OCI-LY3 (cell line): ENCODE measurements at regions not wholly inside any gene's neighbourhood (a gene's known extent, or its start where the extent isn't known, plus 50 kb on each side); places are given as distances from the start of the nearest gene placed in this dataset.

Source experiments
- H2AFZ ChIP-seq: fragments of 200-600, 300-600 bp; shearing (Covaris generic); 2 replicates; pipeline ENCODE4 v1.6.0; 2014; ENCODE audit warnings: antibody characterized with exemption, low read depth, low read length
- H3K27ac ChIP-seq: fragments of 200-600, 300-600 bp; sonication (generic); 2 replicates; pipeline ENCODE4 v1.5.1; 2014; ENCODE audit warnings: mild to moderate bottlenecking, low read length, moderate library complexity, mixed read lengths
- H3K27me3 ChIP-seq: fragments of 200-600, 300-600 bp; sonication (generic); 2 replicates; pipeline ENCODE4 v1.6.1; 2014; ENCODE audit warnings: low read depth, low read length, mixed read lengths
- H3K36me3 ChIP-seq: fragments of 200-600, 300-600 bp; sonication (generic); replicated peaks from 2 replicates; pipeline ENCODE3; 2014; ENCODE audit warnings: low read depth, low read length, mixed read lengths
- H3K4me1 ChIP-seq: fragments of 300-600, 200-600 bp; sonication (generic); 2 replicates; pipeline ENCODE4 v1.6.1; 2014; ENCODE audit warnings: low read length, mixed read lengths
- H3K4me2 ChIP-seq: fragments of 200-600, 300-600 bp; sonication (generic); 2 replicates; pipeline ENCODE4 v1.6.1; 2014; ENCODE audit warnings: low read length, mixed read lengths
- H3K4me3 ChIP-seq: fragments of 300-600, 200-600 bp; sonication (generic); 2 replicates; pipeline ENCODE4 v1.5.1; 2014; ENCODE audit warnings: antibody characterized with exemption, mild to moderate bottlenecking, low read length, moderate library complexity
- H3K79me2 ChIP-seq: fragments of 300-600, 200-600 bp; shearing (Covaris generic); 2 replicates; pipeline ENCODE4 v1.6.1; 2014; ENCODE audit warnings: mild to moderate bottlenecking, low read length, mixed read lengths
- H3K9ac ChIP-seq: fragments of 300-600, 200-600 bp; shearing (Covaris generic); 2 replicates; pipeline ENCODE4 v1.6.0; 2014; ENCODE audit warnings: mild to moderate bottlenecking, low read length, moderate library complexity
- H3K9me3 ChIP-seq: fragments of 200-600, 300-600 bp; shearing (Covaris generic); 2 replicates; pipeline ENCODE4 v1.6.1; 2014; ENCODE audit warnings: low read length, mixed read lengths; ENCODE audit not compliant: insufficient read depth
- H4K20me1 ChIP-seq: fragments of 200-600, 300-600 bp; sonication (generic); 2 replicates; pipeline ENCODE4 v1.6.1; 2016; ENCODE audit warnings: low read length, mixed read lengths; ENCODE audit not compliant: insufficient read depth
- EZH2phosphoT487 ChIP-seq: fragments of 200-600 bp; shearing (Covaris generic); IDR thresholded peaks from 2 replicates; pipeline ENCODE4 v1.6.1; 2018; ENCODE audit warnings: antibody characterized with exemption, mixed run types, low read depth
- TF ChIP-seq, protein P1 (sequence below): fragments of 200-600, 300-600 bp; sonication (generic); IDR thresholded peaks from 2 replicates; pipeline ENCODE4 v1.5.1; 2014; ENCODE audit warnings: antibody characterized with exemption, low read length, low read depth

DNA sequence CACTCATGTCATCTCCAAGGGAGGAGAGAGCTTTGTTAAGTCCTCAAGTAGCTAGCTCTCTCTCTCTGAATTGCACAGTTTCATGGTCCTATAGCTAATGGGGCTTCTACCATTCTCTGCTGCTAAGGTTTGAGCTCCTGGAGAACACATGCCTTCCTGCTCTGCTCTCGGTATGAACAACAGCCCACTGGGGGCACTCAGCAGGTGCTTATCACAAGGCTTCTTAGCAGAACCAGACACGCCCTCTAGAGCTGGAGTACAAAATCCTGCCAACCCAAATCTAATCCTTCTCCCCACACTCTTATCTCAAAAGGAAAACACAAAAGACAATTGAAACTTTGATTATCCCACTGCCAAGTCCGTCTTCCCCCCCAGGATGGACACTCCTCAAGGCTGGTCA is 176.5 kb downstream of the HS3ST1 start:
- Histone ChIP-seq H3K27ac (no peak overlapping the region), H3K4me2 (peak overlapping the region; percentile 18), H3K27me3 (no peaks in the 10 kb centered on the region), H3K36me3 (no peaks in the 10 kb centered on the region), H3K4me1 (peaks cover 20% of the 10 kb centered on the region), H3K4me3 (no peak overlapping the region), H3K9me3 (no peaks in the 10 kb centered on the region), H3K9ac (no peak overlapping the region), H2AFZ (no peak overlapping the region), H3K79me2 (no peaks in the 10 kb centered on the region), H4K20me1 (no peaks in the 10 kb centered on the region)
- TF ChIP-seq EZH2phosphoT487 = no peak
- TF ChIP-seq, protein P1, sequence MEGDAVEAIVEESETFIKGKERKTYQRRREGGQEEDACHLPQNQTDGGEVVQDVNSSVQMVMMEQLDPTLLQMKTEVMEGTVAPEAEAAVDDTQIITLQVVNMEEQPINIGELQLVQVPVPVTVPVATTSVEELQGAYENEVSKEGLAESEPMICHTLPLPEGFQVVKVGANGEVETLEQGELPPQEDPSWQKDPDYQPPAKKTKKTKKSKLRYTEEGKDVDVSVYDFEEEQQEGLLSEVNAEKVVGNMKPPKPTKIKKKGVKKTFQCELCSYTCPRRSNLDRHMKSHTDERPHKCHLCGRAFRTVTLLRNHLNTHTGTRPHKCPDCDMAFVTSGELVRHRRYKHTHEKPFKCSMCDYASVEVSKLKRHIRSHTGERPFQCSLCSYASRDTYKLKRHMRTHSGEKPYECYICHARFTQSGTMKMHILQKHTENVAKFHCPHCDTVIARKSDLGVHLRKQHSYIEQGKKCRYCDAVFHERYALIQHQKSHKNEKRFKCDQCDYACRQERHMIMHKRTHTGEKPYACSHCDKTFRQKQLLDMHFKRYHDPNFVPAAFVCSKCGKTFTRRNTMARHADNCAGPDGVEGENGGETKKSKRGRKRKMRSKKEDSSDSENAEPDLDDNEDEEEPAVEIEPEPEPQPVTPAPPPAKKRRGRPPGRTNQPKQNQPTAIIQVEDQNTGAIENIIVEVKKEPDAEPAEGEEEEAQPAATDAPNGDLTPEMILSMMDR = peak; percentile 66

- Histone ChIP-seq H3K27me3 (no peaks in the 10 kb centered on the region), H3K4me1 (peaks cover 20% of the 10 kb centered on the region), H4K20me1 (no peaks in the 10 kb centered on the region), H3K27ac (no peak overlapping the region), H3K4me3 (no peak overlapping the region), H3K36me3 (no peaks in the 10 kb centered on the region), H3K9me3 (no peaks in the 10 kb centered on the region), H3K9ac (no peak overlapping the region), H3K79me2 (no peaks in the 10 kb centered on the region), H3K4me2 (no peak overlapping the region), H2AFZ (no peak overlapping the region)
- no peak for TF ChIP-seq EZH2phosphoT487
- TF ChIP-seq, protein P1 = no peak
Observed at GRCh38 chr4:11250510-11250909, 178.2 kb downstream of the HS3ST1 start.

DNA sequence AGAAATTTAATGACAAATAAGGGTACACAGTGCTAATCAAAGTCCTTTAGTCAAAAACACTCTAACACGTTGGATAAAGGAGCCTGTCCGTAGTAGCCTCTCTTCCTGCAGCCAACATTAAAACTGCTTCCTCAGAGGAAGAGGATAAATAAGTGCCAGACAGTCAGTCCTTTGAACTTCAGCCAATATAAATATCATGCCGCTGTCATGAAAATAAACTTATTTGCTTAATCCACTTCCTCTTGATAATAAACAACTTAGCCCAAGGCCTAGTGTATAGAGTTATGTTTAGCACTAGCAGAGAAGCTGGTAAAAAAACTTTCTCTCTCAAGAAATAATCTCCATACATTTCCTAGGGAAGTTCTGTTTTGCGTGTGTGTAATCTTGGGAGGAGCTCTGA is 196.7 kb downstream of the HS3ST1 start:
- Histone ChIP-seq H3K4me3 (no peak overlapping the region), H3K27ac (no peak overlapping the region), H3K9ac (no peak overlapping the region), H3K36me3 (no peaks in the 10 kb centered on the region), H3K4me2 (no peak overlapping the region), H3K9me3 (no peaks in the 10 kb centered on the region), H4K20me1 (no peaks in the 10 kb centered on the region), H2AFZ (no peak overlapping the region), H3K27me3 (no peaks in the 10 kb centered on the region), H3K79me2 (no peaks in the 10 kb centered on the region), H3K4me1 (no peaks in the 10 kb centered on the region)
- no peak for TF ChIP-seq EZH2phosphoT487
- TF ChIP-seq, protein P1 = no peak

DNA sequence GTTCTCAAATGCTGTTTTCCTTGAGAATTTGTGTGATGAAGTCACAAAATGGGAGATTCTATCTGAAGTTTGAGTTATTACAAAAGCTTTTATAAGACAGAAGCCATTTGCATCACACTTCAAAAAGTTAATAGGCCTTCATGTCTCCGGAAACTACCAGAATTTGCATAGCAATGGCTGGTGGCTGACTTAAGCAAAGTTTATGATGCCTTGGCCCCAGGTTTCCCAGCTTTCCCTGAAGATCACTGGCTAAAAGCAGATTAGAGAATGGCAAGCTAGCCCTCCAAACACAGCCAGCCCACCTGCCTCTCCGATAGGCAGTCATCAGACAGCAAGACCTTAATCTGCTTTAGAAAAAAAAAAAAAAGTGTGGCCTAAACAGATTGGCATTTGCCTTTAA is 197.8 kb downstream of the HS3ST1 start:
- Histone ChIP-seq H2AFZ (no peak overlapping the region), H3K9ac (no peak overlapping the region), H3K4me1 (no peaks in the 10 kb centered on the region), H3K4me2 (no peak overlapping the region), H3K36me3 (no peaks in the 10 kb centered on the region), H3K9me3 (no peaks in the 10 kb centered on the region), H3K79me2 (no peaks in the 10 kb centered on the region), H4K20me1 (no peaks in the 10 kb centered on the region), H3K4me3 (no peak overlapping the region), H3K27ac (no peak overlapping the region), H3K27me3 (no peaks in the 10 kb centered on the region)
- TF ChIP-seq EZH2phosphoT487 = no peak
- TF ChIP-seq, protein P1 = no peak
